ENCODE measurements at regions not wholly inside any gene's neighbourhood (a gene's known extent, or its start where the extent isn't known, plus 50 kb on each side); places are given as distances from the start of the nearest gene placed in this dataset.

- no peak for DNase-seq (ENCODE audit: low read depth in 2 of 2)
These were observed 68.6 kb upstream of the FAM9A start for GRCh38 chrX:8869812-8870211.

DNA sequence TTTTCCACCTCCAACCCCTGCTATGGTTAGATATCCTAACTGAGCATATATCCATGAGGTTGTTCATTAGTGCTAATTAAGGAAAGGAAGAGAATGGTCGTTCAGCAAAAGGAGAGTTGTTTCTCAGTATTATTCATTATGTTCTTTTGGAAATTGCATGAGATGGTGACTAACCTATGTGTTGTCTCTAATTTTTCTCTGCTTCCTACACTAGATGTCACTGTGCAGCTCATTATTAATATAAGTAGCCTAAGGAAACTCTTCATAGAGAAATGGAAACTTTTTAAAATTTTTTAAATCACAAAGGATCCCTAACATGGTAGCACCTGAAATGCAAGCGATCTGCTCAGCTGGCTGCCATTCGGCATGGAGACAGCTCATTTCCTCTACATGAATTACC, 67.7 kb upstream of the FAM9A start:
- no peak for DNase-seq (ENCODE audit: low read depth in 2 of 2)

- no peak for DNase-seq (ENCODE audit: low read depth in 2 of 2)
These were observed 67.0 kb upstream of the FAM9A start for GRCh38 chrX:8868070-8868773.

- no peak for DNase-seq (ENCODE audit: low read depth in 2 of 2)
These were observed 66.2 kb upstream of the FAM9A start for GRCh38 chrX:8867406-8867805.

DNA sequence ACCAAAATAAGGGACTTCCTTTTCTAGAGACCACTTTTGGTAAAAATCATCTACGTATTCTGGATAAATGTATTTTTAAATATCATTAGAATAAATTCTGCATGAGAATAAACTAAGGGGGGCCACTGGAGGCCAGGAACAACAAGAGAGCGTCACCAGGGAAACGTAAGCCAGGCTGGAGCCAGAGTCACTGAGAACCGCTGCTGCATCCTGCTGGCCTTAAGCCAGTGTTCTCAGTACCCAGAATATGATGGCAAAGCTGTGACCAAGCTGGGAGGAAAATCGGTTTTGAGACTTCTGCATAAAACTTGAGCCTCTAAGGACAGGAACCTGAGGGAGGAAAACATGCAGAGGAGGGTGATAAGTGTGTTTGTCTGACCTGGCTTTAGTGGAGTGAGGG, 63.0 kb upstream of the FAM9A start:
- no peak for DNase-seq (ENCODE audit: low read depth in 2 of 2)

GRCh38 chrX:8861908-8862307, 60.7 kb upstream of the FAM9A start:
- DNase-seq (ENCODE audit: low read depth in 2 of 2), result no peak

GRCh38 chrX:8851231-8851886, 50.2 kb upstream of the FAM9A start:
- no peak for DNase-seq (ENCODE audit: low read depth in 2 of 2)
